Parathyroid adenoma (tissue), 2 donors: ENCODE measurements at regions not wholly inside any gene's neighbourhood (a gene's known extent, or its start where the extent isn't known, plus 50 kb on each side); places are given as distances from the start of the nearest gene placed in this dataset.

Experiments
- H2AFZ ChIP-seq: fragments of 300-600 bp; sonication (generic); one replicate; pipeline ENCODE4 v1.7.0; 2017; ENCODE audit warnings: antibody characterized with exemption, mild to moderate bottlenecking
- H3K27ac ChIP-seq: fragments of 300-600 bp; sonication (generic); one replicate; pipeline ENCODE4 v1.7.0; 2017
- H3K27me3 ChIP-seq: fragments of 300-600 bp; sonication (generic); one replicate; pipeline ENCODE4 v1.7.0; 2017; ENCODE audit warnings: low read length; ENCODE audit not compliant: control insufficient read depth, insufficient read depth
- H3K36me3 ChIP-seq: fragments of 300-600 bp; sonication (generic); one replicate; pipeline ENCODE4 v1.7.0; 2017; ENCODE audit warnings: low read length; ENCODE audit not compliant: control insufficient read depth, insufficient read depth
- H3K4me1 ChIP-seq: fragments of 300-600 bp; sonication (generic); one replicate; pipeline ENCODE4 v1.7.0; 2017; ENCODE audit warnings: control low read depth
- H3K4me2 ChIP-seq: fragments of 300-600 bp; sonication (generic); one replicate; pipeline ENCODE4 v1.7.0; 2017; ENCODE audit warnings: low read length
- H3K4me3 ChIP-seq: fragments of 300-600 bp; sonication (generic); one replicate; pipeline ENCODE4 v1.7.0; 2017; ENCODE audit warnings: low read depth, low read length
- H3K79me2 ChIP-seq: fragments of 300-600 bp; sonication (generic); one replicate; pipeline ENCODE4 v1.7.0; 2017; ENCODE audit warnings: control low read depth
- H3K9ac ChIP-seq: fragments of 300-600 bp; sonication (generic); one replicate; pipeline ENCODE4 v1.7.0; 2017; ENCODE audit warnings: mild to moderate bottlenecking
- H3K9me3 ChIP-seq: fragments of 300-600 bp; sonication (generic); one replicate; pipeline ENCODE4 v1.7.0; 2017; ENCODE audit warnings: low read length; ENCODE audit not compliant: control insufficient read depth
- TF ChIP-seq, protein P1 (sequence below): fragments of 300-600 bp; sonication (generic); IDR thresholded peaks from one replicate; pipeline ENCODE4 v1.7.0; 2017; ENCODE audit warnings: antibody characterized with exemption, mild to moderate bottlenecking
- donor health status: primary hyperparathyroidism.

- Histone ChIP-seq H3K9me3 (no peaks in the 10 kb centered on the region), H3K79me2 (no peaks in the 10 kb centered on the region), H3K4me2 (no peak overlapping the region), H3K4me1 (no peaks in the 10 kb centered on the region), H3K27ac (no peak overlapping the region), H3K36me3 (no peaks in the 10 kb centered on the region), H3K27me3 (no peaks in the 10 kb centered on the region), H2AFZ (no peak overlapping the region), H3K4me3 (no peak overlapping the region), H3K9ac (no peak overlapping the region)
- TF ChIP-seq, protein P1, sequence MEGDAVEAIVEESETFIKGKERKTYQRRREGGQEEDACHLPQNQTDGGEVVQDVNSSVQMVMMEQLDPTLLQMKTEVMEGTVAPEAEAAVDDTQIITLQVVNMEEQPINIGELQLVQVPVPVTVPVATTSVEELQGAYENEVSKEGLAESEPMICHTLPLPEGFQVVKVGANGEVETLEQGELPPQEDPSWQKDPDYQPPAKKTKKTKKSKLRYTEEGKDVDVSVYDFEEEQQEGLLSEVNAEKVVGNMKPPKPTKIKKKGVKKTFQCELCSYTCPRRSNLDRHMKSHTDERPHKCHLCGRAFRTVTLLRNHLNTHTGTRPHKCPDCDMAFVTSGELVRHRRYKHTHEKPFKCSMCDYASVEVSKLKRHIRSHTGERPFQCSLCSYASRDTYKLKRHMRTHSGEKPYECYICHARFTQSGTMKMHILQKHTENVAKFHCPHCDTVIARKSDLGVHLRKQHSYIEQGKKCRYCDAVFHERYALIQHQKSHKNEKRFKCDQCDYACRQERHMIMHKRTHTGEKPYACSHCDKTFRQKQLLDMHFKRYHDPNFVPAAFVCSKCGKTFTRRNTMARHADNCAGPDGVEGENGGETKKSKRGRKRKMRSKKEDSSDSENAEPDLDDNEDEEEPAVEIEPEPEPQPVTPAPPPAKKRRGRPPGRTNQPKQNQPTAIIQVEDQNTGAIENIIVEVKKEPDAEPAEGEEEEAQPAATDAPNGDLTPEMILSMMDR, result no peak
These were observed 129.9 kb downstream of the AIPL1 start for GRCh38 chr17:6304894-6305612.

GRCh38 chr17:6303664-6304063, 131.3 kb downstream of the AIPL1 start:
- no peak overlapping the region for H3K9ac ChIP-seq
- H3K4me1 ChIP-seq, result no peaks in the 10 kb centered on the region
- TF ChIP-seq, protein P1, result no peak
- no peaks in the 10 kb centered on the region for H3K27me3 ChIP-seq
- no peak overlapping the region for H3K4me2 ChIP-seq
- H3K27ac ChIP-seq, result no peak overlapping the region
- no peaks in the 10 kb centered on the region for H3K36me3 ChIP-seq
- no peaks in the 10 kb centered on the region for H3K9me3 ChIP-seq
- H3K79me2 ChIP-seq, result no peaks in the 10 kb centered on the region
- H2AFZ ChIP-seq, result no peak overlapping the region
- no peak overlapping the region for H3K4me3 ChIP-seq

DNA sequence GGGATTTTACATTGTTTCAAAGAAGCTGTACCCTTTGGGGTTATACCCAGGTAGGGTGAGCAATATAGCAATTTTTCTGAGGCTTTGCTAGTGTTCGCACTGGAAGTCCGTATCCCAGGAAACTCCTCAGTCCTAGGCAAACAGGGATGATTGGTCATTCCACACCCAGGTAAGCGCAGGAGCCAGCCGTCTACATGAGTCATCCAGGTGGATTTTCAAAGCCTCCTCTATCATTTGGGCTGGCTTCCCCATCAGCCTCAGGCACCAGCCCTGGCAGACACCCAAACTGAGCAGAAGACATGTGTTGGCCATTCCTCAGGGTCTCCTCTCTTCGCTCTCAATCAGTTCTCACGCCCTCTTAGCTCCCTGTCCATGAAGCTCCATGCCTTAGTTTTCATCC, 135.6 kb downstream of the AIPL1 start:
- Histone ChIP-seq H3K4me3 (no peak overlapping the region), H3K4me2 (no peak overlapping the region), H3K27me3 (no peaks in the 10 kb centered on the region), H3K9ac (no peak overlapping the region), H2AFZ (no peak overlapping the region), H3K9me3 (no peaks in the 10 kb centered on the region), H3K27ac (no peak overlapping the region), H3K4me1 (no peaks in the 10 kb centered on the region), H3K79me2 (no peaks in the 10 kb centered on the region), H3K36me3 (no peaks in the 10 kb centered on the region)
- TF ChIP-seq, protein P1, result no peak

GRCh38 chr17:6297960-6298359, 137.0 kb downstream of the AIPL1 start:
- Histone ChIP-seq H3K27me3 (no peaks in the 10 kb centered on the region), H3K36me3 (no peaks in the 10 kb centered on the region), H3K4me3 (no peak overlapping the region), H3K27ac (no peak overlapping the region), H3K4me2 (no peak overlapping the region), H3K4me1 (no peaks in the 10 kb centered on the region), H2AFZ (no peak overlapping the region), H3K9me3 (no peaks in the 10 kb centered on the region), H3K9ac (no peak overlapping the region), H3K79me2 (no peaks in the 10 kb centered on the region)
- TF ChIP-seq, protein P1, result no peak

- no peak overlapping the region for H3K27ac ChIP-seq
- no peaks in the 10 kb centered on the region for H3K27me3 ChIP-seq
- H3K9me3 ChIP-seq, result no peaks in the 10 kb centered on the region
- TF ChIP-seq, protein P1, result no peak
- H3K79me2 ChIP-seq, result no peaks in the 10 kb centered on the region
- H3K36me3 ChIP-seq, result no peaks in the 10 kb centered on the region
- no peak overlapping the region for H3K4me2 ChIP-seq
- H3K4me1 ChIP-seq, result no peaks in the 10 kb centered on the region
- H3K9ac ChIP-seq, result no peak overlapping the region
- no peak overlapping the region for H3K4me3 ChIP-seq
- no peak overlapping the region for H2AFZ ChIP-seq
These were observed 137.8 kb downstream of the AIPL1 start for GRCh38 chr17:6297119-6297518.
